ENCODE measurements at regions not wholly inside any gene's neighbourhood (a gene's known extent, or its start where the extent isn't known, plus 50 kb on each side); places are given as distances from the start of the nearest gene placed in this dataset.

GRCh38 chr5:107011605-107012004, 659.1 kb downstream of the EFNA5 start:
- no peak for TF ChIP-seq CTCF (IDR thresholded peaks at IDR 0.05)
- no peak for TF ChIP-seq POLR2A (IDR thresholded peaks at IDR 0.05)
- no peak for TF ChIP-seq POLR2AphosphoS5 (IDR thresholded peaks at IDR 0.05)

All from stomach (tissue), 4 donors.